ENCODE measurements at regions not wholly inside any gene's neighbourhood (a gene's known extent, or its start where the extent isn't known, plus 50 kb on each side); places are given as distances from the start of the nearest gene placed in this dataset.
"Not testable (repeated sequence)": the region's sequence is repeated elsewhere in the genome, so short reads cannot be mapped to it uniquely, and the experiment has no call there.

DNA sequence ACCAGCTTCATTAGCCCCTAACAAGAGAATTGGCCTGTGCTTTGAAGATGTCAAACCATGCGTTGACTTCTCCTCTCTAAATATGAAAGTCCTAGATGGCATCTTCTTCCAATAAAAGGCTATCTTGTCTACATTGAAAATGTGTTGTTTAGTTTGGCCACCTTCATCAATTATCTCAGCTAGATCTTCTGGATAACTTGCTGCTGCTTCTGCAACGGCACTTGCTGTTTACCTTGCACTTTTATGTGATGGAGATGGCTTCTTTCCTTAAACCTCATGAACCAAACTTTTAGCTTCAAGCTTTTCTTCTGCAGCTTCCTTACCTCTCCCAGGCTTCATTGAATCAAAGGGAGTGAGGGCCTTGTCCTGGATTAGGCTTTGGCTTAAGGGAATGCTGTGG, 58.6 kb upstream of the CSNK1E start:
- DNase-seq; H3K4me3 Mint-ChIP-seq; H3K27ac Mint-ChIP-seq; ATAC-seq; POLR2A ChIA-PET; H3K27me3 Mint-ChIP-seq (ENCODE audit: low read depth); CTCF ChIA-PET: not testable (repeated sequence)
- Mint-ChIP-seq H3K9me3 (ENCODE audit: insufficient read depth) (peaks cover 19% of the 10 kb centered on the region), H3K36me3 (ENCODE audit: low read depth) (peaks cover 13% of the 10 kb centered on the region), H3K4me1 (ENCODE audit: low read depth) (peaks cover 21% of the 10 kb centered on the region)

DNA sequence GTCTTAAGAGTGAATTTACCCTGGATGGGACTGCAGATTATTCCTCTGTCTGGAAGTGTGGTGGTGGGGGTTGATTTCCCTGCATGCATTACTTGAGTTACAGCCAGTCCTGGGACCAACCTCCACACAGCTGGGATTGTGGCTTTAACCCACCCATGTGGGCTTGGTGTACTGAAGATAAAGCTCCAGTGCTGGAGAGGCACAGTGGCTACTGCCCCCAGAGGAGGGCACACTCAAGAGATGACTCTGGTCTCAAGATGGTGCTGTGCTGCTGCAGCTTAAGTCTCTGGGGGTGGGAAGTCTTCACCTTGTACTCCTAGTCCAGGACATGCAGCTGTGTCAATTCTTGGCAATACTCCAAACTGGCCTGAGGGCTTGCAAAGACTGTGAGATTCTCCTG, 57.8 kb upstream of the CSNK1E start:
- peaks cover 19% of the 10 kb centered on the region for H3K9me3 Mint-ChIP-seq (ENCODE audit: insufficient read depth)
- peaks cover 13% of the 10 kb centered on the region for H3K36me3 Mint-ChIP-seq (ENCODE audit: low read depth)
- POLR2A ChIA-PET; CTCF ChIA-PET; H3K27ac Mint-ChIP-seq; H3K4me3 Mint-ChIP-seq; H3K27me3 Mint-ChIP-seq (ENCODE audit: low read depth); DNase-seq; ATAC-seq: not testable (repeated sequence)
- H3K4me1 Mint-ChIP-seq (ENCODE audit: low read depth), result peaks cover 21% of the 10 kb centered on the region

DNA sequence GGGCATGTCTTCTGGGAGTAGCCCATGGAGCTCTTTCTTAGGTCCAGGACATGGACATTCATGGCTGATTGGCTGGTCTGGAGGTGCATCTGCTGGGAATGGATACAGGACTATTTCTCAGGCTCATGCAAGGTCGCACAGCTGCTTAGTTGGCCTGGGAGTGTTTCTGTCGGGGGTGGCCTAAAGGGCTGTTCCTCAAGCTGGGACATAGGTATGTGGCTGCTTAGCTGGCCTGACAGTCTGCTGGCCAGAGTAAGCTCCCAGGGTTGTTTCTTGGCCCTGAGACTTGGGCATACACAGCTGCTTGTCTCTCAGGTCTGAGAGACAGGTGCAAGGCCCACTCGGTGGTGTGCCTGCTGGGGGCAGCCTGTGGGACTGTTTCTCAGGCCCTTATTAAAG, 57.2 kb upstream of the CSNK1E start:
- ATAC-seq; POLR2A ChIA-PET; DNase-seq; CTCF ChIA-PET; H3K27me3 Mint-ChIP-seq (ENCODE audit: low read depth): not testable (repeated sequence)
- Mint-ChIP-seq H3K4me3 (peak overlapping the region; percentile 3), H3K27ac (peak overlapping the region; percentile 74), H3K4me1 (ENCODE audit: low read depth) (peaks cover 23% of the 10 kb centered on the region), H3K36me3 (ENCODE audit: low read depth) (peaks cover 13% of the 10 kb centered on the region), H3K9me3 (ENCODE audit: insufficient read depth) (peaks cover 19% of the 10 kb centered on the region)

DNA sequence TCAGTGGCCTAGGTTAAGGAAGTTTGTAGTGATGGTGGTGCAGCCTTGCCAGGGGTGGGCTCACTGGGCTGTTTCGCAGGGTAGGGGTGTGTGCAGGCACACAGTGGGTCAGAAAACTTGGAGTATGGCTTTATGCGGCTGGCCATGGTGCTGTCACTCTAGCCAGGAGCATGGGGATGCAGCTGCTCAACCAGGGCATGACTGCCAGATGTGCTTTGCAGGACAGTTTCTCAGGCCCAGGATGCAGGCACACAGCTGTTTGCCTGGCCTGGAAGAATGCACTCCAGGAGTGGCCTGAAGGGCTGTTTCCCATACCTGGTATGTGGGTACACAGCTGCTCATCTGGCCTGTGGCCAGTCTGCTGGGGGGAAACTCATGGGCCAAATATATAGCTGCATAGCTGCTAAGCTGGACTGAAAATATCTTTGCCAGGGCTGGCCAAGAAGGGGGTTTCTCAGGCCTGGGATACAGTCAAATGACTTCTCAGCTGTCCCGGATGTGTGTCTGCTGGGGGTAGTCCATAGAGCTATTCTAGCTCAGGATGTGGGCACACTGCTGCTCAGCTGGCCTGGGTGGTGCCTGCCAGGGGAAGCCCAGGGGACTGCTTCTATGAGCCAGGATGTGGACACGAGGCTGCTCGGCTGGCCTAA, 56.7 kb upstream of the CSNK1E start:
- Mint-ChIP-seq H3K4me3 (peak overlapping the region; percentile 3), H3K36me3 (ENCODE audit: low read depth) (peaks cover 13% of the 10 kb centered on the region), H3K9me3 (ENCODE audit: insufficient read depth) (peaks cover 19% of the 10 kb centered on the region), H3K27ac (peak overlapping the region; percentile 74), H3K4me1 (ENCODE audit: low read depth) (peaks cover 27% of the 10 kb centered on the region)
- DNase-seq (peak; percentile 41), ATAC-seq (peak; percentile 33)
- H3K27me3 Mint-ChIP-seq (ENCODE audit: low read depth); CTCF ChIA-PET; POLR2A ChIA-PET: not testable (repeated sequence)

DNA sequence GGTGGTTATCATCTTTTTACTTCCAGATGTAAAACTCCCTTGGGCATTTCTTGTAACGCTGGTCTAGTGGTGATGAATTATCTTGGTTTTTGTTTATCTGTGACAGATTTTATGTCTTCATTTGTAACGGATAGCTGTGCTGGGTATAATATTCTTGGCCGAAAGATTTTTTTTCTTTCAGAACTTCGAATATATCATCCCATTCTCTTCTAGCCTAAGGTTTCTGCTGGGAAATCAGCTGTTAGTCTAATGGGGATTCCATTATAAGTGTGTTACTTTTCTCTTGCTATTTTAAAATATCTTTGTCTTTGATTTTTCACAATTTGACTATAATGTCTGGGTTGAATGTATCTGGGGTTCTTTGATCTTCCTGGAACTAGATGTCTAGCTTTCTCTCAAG, 55.4 kb upstream of the CSNK1E start:
- CTCF ChIA-PET, result interaction anchor here (0.9 kb wide), 1 partner anchor 320 kb away, joined by 4 read pairs; no protein-coding TSS in a partner anchor
- H3K4me3 Mint-ChIP-seq, POLR2A ChIA-PET: not testable (repeated sequence)

DNA sequence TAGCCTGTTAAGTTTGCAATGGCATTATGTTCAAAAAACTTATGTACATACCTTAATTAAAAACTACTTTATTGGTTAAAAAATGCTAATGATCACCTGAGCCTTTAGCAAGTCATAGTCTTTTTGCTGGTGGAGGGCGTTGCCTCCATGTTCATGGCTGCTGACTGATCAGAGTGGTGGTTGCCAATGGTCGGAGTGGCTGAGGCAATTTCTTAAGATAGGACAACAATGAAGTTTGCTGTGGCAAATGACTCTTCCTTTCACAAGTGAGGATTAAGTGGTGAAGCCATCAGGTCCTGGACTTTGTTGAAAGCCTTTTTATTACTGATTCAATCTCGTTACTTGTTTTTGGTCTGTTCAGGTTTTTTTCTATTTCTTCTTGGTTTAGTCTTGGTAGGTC, 53.3 kb upstream of the CSNK1E start:
- H3K4me3 Mint-ChIP-seq; H3K27ac Mint-ChIP-seq; DNase-seq; CTCF ChIA-PET; H3K27me3 Mint-ChIP-seq (ENCODE audit: low read depth); ATAC-seq; POLR2A ChIA-PET: not testable (repeated sequence)
- peaks cover 19% of the 10 kb centered on the region for H3K9me3 Mint-ChIP-seq (ENCODE audit: insufficient read depth)
- H3K36me3 Mint-ChIP-seq (ENCODE audit: low read depth), result peaks cover 17% of the 10 kb centered on the region
- H3K4me1 Mint-ChIP-seq (ENCODE audit: low read depth), result peaks cover 24% of the 10 kb centered on the region

More for the DNA sequence above, 55.4 kb upstream of the CSNK1E start:
- H3K4me1 Mint-ChIP-seq (ENCODE audit: low read depth), result peaks cover 27% of the 10 kb centered on the region
- peaks cover 19% of the 10 kb centered on the region for H3K9me3 Mint-ChIP-seq (ENCODE audit: insufficient read depth)
- not testable (repeated sequence) for H3K27ac Mint-ChIP-seq; DNase-seq; ATAC-seq; H3K27me3 Mint-ChIP-seq (ENCODE audit: low read depth)
- peaks cover 13% of the 10 kb centered on the region for H3K36me3 Mint-ChIP-seq (ENCODE audit: low read depth)

DNA sequence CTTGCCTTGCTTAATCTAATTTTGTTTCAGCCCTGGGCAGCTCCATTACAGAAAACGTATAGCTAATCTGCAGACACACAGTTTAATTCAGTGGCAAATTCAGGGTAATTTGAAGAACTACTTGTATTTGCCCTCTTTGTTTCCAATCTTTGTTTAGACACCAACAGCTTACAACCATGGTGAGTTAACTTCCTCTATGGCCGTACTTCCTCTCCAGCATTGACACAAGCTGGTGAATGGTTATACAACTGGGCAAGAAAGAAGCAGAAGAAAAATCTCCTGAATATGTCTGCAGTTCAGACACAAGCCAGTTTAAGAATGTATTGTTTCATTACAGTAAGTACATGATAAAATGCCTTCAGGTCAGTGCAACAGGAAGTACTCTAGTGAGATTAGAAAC, 51.9 kb upstream of the CSNK1E start:
- CTCF ChIA-PET; H3K4me3 Mint-ChIP-seq; DNase-seq; ATAC-seq; H3K27ac Mint-ChIP-seq; POLR2A ChIA-PET; H3K27me3 Mint-ChIP-seq (ENCODE audit: low read depth): not testable (repeated sequence)
- Mint-ChIP-seq H3K4me1 (ENCODE audit: low read depth) (peaks cover 14% of the 10 kb centered on the region), H3K36me3 (ENCODE audit: low read depth) (peaks cover 17% of the 10 kb centered on the region), H3K9me3 (ENCODE audit: insufficient read depth) (peaks cover 19% of the 10 kb centered on the region)

Measured in activated CD8-positive, alpha-beta T cell treated with anti-CD3 and anti-CD28 coated beads, Interleukin-2, amount 10 ng/mL, durations not matched to agents 7 days and 5 days (primary cell).